B cell (primary cell): ENCODE measurements at regions not wholly inside any gene's neighbourhood (a gene's known extent, or its start where the extent isn't known, plus 50 kb on each side); places are given as distances from the start of the nearest gene placed in this dataset.

Source experiments
- ATAC-seq: fragments of 200-7000 bp; cut with Tn5 transposase; one replicate; pipeline ENCODE4 v1.10.0; 2021; ENCODE audit warnings: low read depth, mild to moderate bottlenecking, moderate number of reproducible peaks, moderate library complexity
- CTCF ChIA-PET: fragments of 350-600 bp; sonication (Branson Sonifier 250); formaldehyde crosslinking; loops from one replicate; lab custom pipeline; 2021; ENCODE audit warnings: antibody characterized with exemption, inconsistent platforms; lab: Charles Lee
- POLR2A ChIA-PET: fragments of 350-600 bp; sonication (Branson Sonifier 250); formaldehyde crosslinking; loops from one replicate; lab custom pipeline; 2021; ENCODE audit warnings: antibody characterized with exemption; lab: Charles Lee
- DNase-seq: peaks from one replicate; pipeline ENCODE4 v3.0.0; 2013
- H2AFZ ChIP-seq: 2 replicates; pipeline ENCODE4 v1.6.1; 2012; ENCODE audit warnings: mild to moderate bottlenecking, low read depth, low read length; ENCODE audit not compliant: insufficient read depth, poor library complexity, severe bottlenecking
- H3K27ac ChIP-seq, 2 donors: 1 replicate in 1 of 2; 2 replicates in 1 of 2; pipeline ENCODE4 v1.5.1; 2012 to 2013; ENCODE audit warnings: low read length in 2 of 2, mild to moderate bottlenecking in 2 of 2, moderate library complexity in 1 of 2
- H3K27me3 ChIP-seq, 4 experiments: fragments of 200-600 bp in 1 of 4; sonication (generic) in 1 of 4; replicated peaks in 1 of 4; 1 replicate in 2 of 4; 2 replicates in 2 of 4; pipeline versions ENCODE4 v1.6.1 to v1.7.0; 2013 to 2016; ENCODE audit warnings: low read length in 3 of 4, mild to moderate bottlenecking in 2 of 4, mixed read lengths in 1 of 4, moderate library complexity in 1 of 4; ENCODE audit not compliant: insufficient read depth in 4 of 4, control insufficient read depth in 3 of 4; ENCODE audit errors: control extremely low read depth in 1 of 4
- H3K36me3 ChIP-seq, 2 experiments: replicated peaks in 1 of 2; 1 replicate in 1 of 2; 2 replicates in 1 of 2; pipeline versions ENCODE4 v1.6.1 to v1.7.1; 2013; ENCODE audit warnings: low read length in 1 of 2; ENCODE audit not compliant: insufficient read depth in 2 of 2, control insufficient read depth in 1 of 2; ENCODE audit errors: control extremely low read depth in 1 of 2, extremely low read depth in 1 of 2
- H3K4me1 ChIP-seq, 2 donors: fragments of 200-600 bp in 1 of 2; sonication (generic) in 1 of 2; 1 replicate in 1 of 2; 2 replicates in 1 of 2; pipeline versions ENCODE4 v1.5.1 to v1.6.1; 2013 to 2017; ENCODE audit warnings: low read length in 2 of 2; ENCODE audit not compliant: control insufficient read depth in 2 of 2, insufficient read depth in 2 of 2
- H3K4me2 ChIP-seq: replicated peaks from 2 replicates; pipeline ENCODE3; 2012; ENCODE audit warnings: mild to moderate bottlenecking, low read depth, low read length; ENCODE audit not compliant: poor library complexity, severe bottlenecking
- H3K4me3 ChIP-seq, 5 experiments: fragments of 200-600 bp in 1 of 5; sonication (generic) in 1 of 5; 1 replicate in 3 of 5; 2 replicates in 2 of 5; pipeline versions ENCODE4 v1.5.1 to v1.7.0; 2011 to 2016; ENCODE audit warnings: low read length in 4 of 5, mild to moderate bottlenecking in 4 of 5, low read depth in 2 of 5, control low read depth in 1 of 5, moderate library complexity in 1 of 5; ENCODE audit not compliant: insufficient read depth in 1 of 5; ENCODE audit errors: control extremely low read depth in 1 of 5, extremely low read depth in 1 of 5
- H3K79me2 ChIP-seq: fragments of 200-600 bp; sonication (generic); one replicate; pipeline ENCODE4 v1.6.0; 2016; ENCODE audit warnings: low read length; ENCODE audit not compliant: control insufficient read depth, insufficient read depth
- H3K9ac ChIP-seq: fragments of 200-600 bp; sonication (generic); 2 replicates; pipeline ENCODE4 v1.6.1; 2017; ENCODE audit warnings: mild to moderate bottlenecking, low read length, moderate library complexity
- H3K9me3 ChIP-seq, 3 donors: one replicate each; pipeline versions ENCODE4 v1.6.1 to v1.7.1; 2013; ENCODE audit warnings: low read length in 2 of 3; ENCODE audit not compliant: control insufficient read depth in 2 of 3, insufficient read depth in 1 of 3; ENCODE audit errors: control extremely low read depth in 1 of 3
- H4K20me1 ChIP-seq: 2 replicates; pipeline ENCODE4 v1.6.0; 2012; ENCODE audit warnings: mild to moderate bottlenecking, low read length; ENCODE audit not compliant: insufficient read depth, control insufficient read depth, poor library complexity, severe bottlenecking
- H3K27ac Mint-ChIP-seq: one replicate; pipeline ENCODE4 v1.8.0; 2021; ENCODE audit warnings: mixed read lengths
- H3K27me3 Mint-ChIP-seq: one replicate; pipeline ENCODE4 v1.8.0; 2021; ENCODE audit warnings: mixed read lengths
- H3K4me1 Mint-ChIP-seq: one replicate; pipeline ENCODE4 v1.8.0; 2021; ENCODE audit warnings: mixed read lengths
- H3K4me3 Mint-ChIP-seq: one replicate; pipeline ENCODE4 v1.8.0; 2021; ENCODE audit warnings: mixed read lengths
- H3K9me3 Mint-ChIP-seq: one replicate; pipeline ENCODE4 v1.8.0; 2022; ENCODE audit warnings: mixed read lengths; ENCODE audit not compliant: insufficient read depth
- CTCF ChIP-seq: fragments of 200-600 bp; IDR thresholded peaks from one replicate; pipeline ENCODE4 v1.8.0; 2022; ENCODE audit warnings: antibody characterized with exemption, mild to moderate bottlenecking
- EZH2 ChIP-seq: IDR thresholded peaks from 2 replicates; pipeline ENCODE4 v1.6.1; 2012; ENCODE audit warnings: borderline replicate concordance, low read depth, mild to moderate bottlenecking, moderate library complexity, low read length; ENCODE audit not compliant: insufficient read depth, poor library complexity, severe bottlenecking
- WGBS: methylation state at CpG from one replicate; pipeline ENCODE4 v1.1.5; 2013; ENCODE audit warnings: missing lambda C conversion rate; ENCODE audit not compliant: insufficient coverage; 5-methylcytosine and 5-hydroxymethylcytosine counted together
- intact Hi-C: fragments of 100-400 bp; cut with micrococcal nuclease; formaldehyde crosslinking; loops from one replicate; pipeline ENCODE4 v1.10.0; 2022

GRCh38 chr5:90093751-90094485, 315.6 kb downstream of the CETN3 start:
- ChIA-PET POLR2A (no interaction called here), CTCF (no interaction called here)
- Mint-ChIP-seq H3K4me1 (no peaks in the 10 kb centered on the region), H3K27me3 (peaks cover 3% of the 10 kb centered on the region), H3K4me3 (no peak overlapping the region), H3K9me3 (peaks cover 7% of the 10 kb centered on the region), H3K27ac (no peak overlapping the region)
- TF ChIP-seq CTCF (no peak), EZH2 (no peak)
- Histone ChIP-seq H3K4me1 (no peaks in the 10 kb centered on the region), H2AFZ (no peak overlapping the region), H3K4me3 (no peak overlapping the region), H3K9ac (no peak overlapping the region), H3K9me3 (peaks cover 0 to 2% (median 0%) of the 10 kb centered on the region in 3 donors), H3K27ac (no peak overlapping the region), H3K79me2 (no peaks in the 10 kb centered on the region), H3K27me3 (no peaks in the 10 kb centered on the region), H3K4me2 (no peak overlapping the region), H3K36me3 (no peaks in the 10 kb centered on the region), H4K20me1 (no peaks in the 10 kb centered on the region)
- ATAC-seq (no peak), DNase-seq (no peak)
- intact Hi-C loops = no loop called here
- no CpG with 5 or more reads among the region's 3 CpGs for WGBS

- no peaks in the 10 kb centered on the region for H4K20me1 ChIP-seq
- peaks cover 11% of the 10 kb centered on the region for H3K9me3 Mint-ChIP-seq
- H3K4me2 ChIP-seq = no peak overlapping the region
- no peaks in the 10 kb centered on the region for H3K4me1 ChIP-seq
- H2AFZ ChIP-seq = no peak overlapping the region
- TF ChIP-seq EZH2 (no peak), CTCF (no peak)
- no peaks in the 10 kb centered on the region for H3K36me3 ChIP-seq
- H3K27me3 ChIP-seq = no peaks in the 10 kb centered on the region
- no peak for DNase-seq
- no peak overlapping the region for H3K4me3 Mint-ChIP-seq
- peaks cover 0 to 2% (median 0%) of the 10 kb centered on the region in 3 donors for H3K9me3 ChIP-seq
- CTCF ChIA-PET = no interaction called here
- no peak overlapping the region for H3K4me3 ChIP-seq
- H3K27ac Mint-ChIP-seq = no peak overlapping the region
- no CpG with 5 or more reads among the region's 3 CpGs for WGBS
- no peaks in the 10 kb centered on the region for H3K79me2 ChIP-seq
- intact Hi-C loops = no loop called here
- peaks cover 3% of the 10 kb centered on the region for H3K27me3 Mint-ChIP-seq
- H3K4me1 Mint-ChIP-seq = no peaks in the 10 kb centered on the region
- no peak for ATAC-seq
- no peak overlapping the region for H3K27ac ChIP-seq
- H3K9ac ChIP-seq = no peak overlapping the region
- POLR2A ChIA-PET = no interaction called here
Observed at GRCh38 chr5:90092734-90093133, 316.8 kb downstream of the CETN3 start.
